SK-N-SH (cell line): ENCODE measurements at regions not wholly inside any gene's neighbourhood (a gene's known extent, or its start where the extent isn't known, plus 50 kb on each side); places are given as distances from the start of the nearest gene placed in this dataset.

Experiments
- CTCF ChIP-seq: fragments of 200-600 bp; sonication (generic); IDR thresholded peaks from 2 replicates; pipeline ENCODE4 v1.6.1; 2017; ENCODE audit warnings: antibody characterized with exemption, mild to moderate bottlenecking, moderate library complexity
- EP300 ChIP-seq, 2 experiments: IDR thresholded peaks; 2 replicates each; pipeline versions ENCODE4 v1.4.0 to v1.6.1; 2012; ENCODE audit warnings: borderline replicate concordance in 1 of 2, low read depth in 1 of 2, low read length in 1 of 2
- MAX ChIP-seq: IDR thresholded peaks from 2 replicates; pipeline ENCODE4 v1.4.0; 2012; ENCODE audit warnings: low read depth
- MEF2A ChIP-seq: IDR thresholded peaks from 2 replicates; pipeline ENCODE4 v1.4.0; 2012; ENCODE audit warnings: low read depth, borderline replicate concordance
- MXI1 ChIP-seq: IDR thresholded peaks from 2 replicates; pipeline ENCODE4 v1.6.1; 2012; ENCODE audit warnings: mild to moderate bottlenecking, low read depth, low read length, improper control_type of control experiment
- POLR2AphosphoS5 ChIP-seq: IDR thresholded peaks from 2 replicates; pipeline ENCODE4 v1.6.1; 2012; ENCODE audit warnings: low read depth, low read length
- RAD21 ChIP-seq: IDR thresholded peaks from 2 replicates; pipeline ENCODE4 v1.6.1; 2012; ENCODE audit warnings: mild to moderate bottlenecking, low read length
- REST ChIP-seq: IDR thresholded peaks from 2 replicates; pipeline ENCODE4 v1.6.1; 2012; ENCODE audit warnings: mild to moderate bottlenecking, low read depth, low read length, moderate library complexity
- SMC3 ChIP-seq: IDR thresholded peaks from 2 replicates; pipeline ENCODE4 v1.6.1; 2012; ENCODE audit warnings: low read depth, low read length, improper control_type of control experiment
- ZBTB33 ChIP-seq: IDR thresholded peaks from 2 replicates; pipeline ENCODE4 v1.4.0; 2012; ENCODE audit warnings: low read depth, borderline replicate concordance

GRCh38 chr1:168387781-168388760, 107.4 kb downstream of the TBX19 start:
- TF ChIP-seq MEF2A (no peak), EP300 (IDR thresholded peaks at IDR 0.05; ENCODE audit: borderline replicate concordance in 1 of 2, low read depth in 1 of 2, low read length in 1 of 2) (no peak), MXI1 (no peak), CTCF (no peak), RAD21 (no peak), ZBTB33 (no peak), MAX (no peak), POLR2AphosphoS5 (no peak), REST (no peak), SMC3 (no peak)
